ENCODE measurements at regions not wholly inside any gene's neighbourhood (a gene's known extent, or its start where the extent isn't known, plus 50 kb on each side); places are given as distances from the start of the nearest gene placed in this dataset.

- DNase-seq = no peak
These were observed 147.4 kb downstream of the ACTBL2 start for GRCh38 chr5:57335092-57335660.

- DNase-seq = no peak
These were observed 148.1 kb downstream of the ACTBL2 start for GRCh38 chr5:57334475-57334874.

GRCh38 chr5:57332361-57332760 lies 150.2 kb downstream of the ACTBL2 start:
- no peak for DNase-seq

GRCh38 chr5:57327561-57328367 lies 153.9 kb downstream of the GPBP1 start:
- no peak for DNase-seq

- no peak for DNase-seq
These were observed 152.0 kb downstream of the GPBP1 start for GRCh38 chr5:57325678-57326397.

- DNase-seq = no peak
These were observed 151.0 kb downstream of the GPBP1 start for GRCh38 chr5:57324861-57325260.

- DNase-seq = no peak
These were observed 150.3 kb downstream of the GPBP1 start for GRCh38 chr5:57324181-57324580.

GRCh38 chr5:57320582-57320981 lies 146.7 kb downstream of the GPBP1 start:
- DNase-seq = no peak

- DNase-seq = no peak
These were observed 145.8 kb downstream of the GPBP1 start for GRCh38 chr5:57319628-57320027.

- DNase-seq = no peak
These were observed 144.4 kb downstream of the GPBP1 start for GRCh38 chr5:57318251-57318650.

- no peak for DNase-seq
These were observed 143.5 kb downstream of the GPBP1 start for GRCh38 chr5:57317341-57317740.

GRCh38 chr5:57316798-57317327 lies 143.0 kb downstream of the GPBP1 start:
- no peak for DNase-seq

GRCh38 chr5:57315941-57316340 lies 142.1 kb downstream of the GPBP1 start:
- DNase-seq = no peak

Data from hypothalamus (tissue), 51 donors.